ENCODE measurements at regions not wholly inside any gene's neighbourhood (a gene's known extent, or its start where the extent isn't known, plus 50 kb on each side); places are given as distances from the start of the nearest gene placed in this dataset.
"Not testable (repeated sequence)": the region's sequence is repeated elsewhere in the genome, so short reads cannot be mapped to it uniquely, and the experiment has no call there.

- Histone ChIP-seq H3K4me3 (ENCODE audit: low read length, poor library complexity, severe bottlenecking) (no peak overlapping the region), H3K9me2 (replicated peaks; ENCODE audit: low read depth, low read length) (no peaks in the 10 kb centered on the region), H3K27me3 (ENCODE audit: insufficient read depth, low read length, poor library complexity, severe bottlenecking) (peaks cover 4% of the 10 kb centered on the region), H3K36me3 (ENCODE audit: insufficient read depth, low read length) (no peaks in the 10 kb centered on the region), H3K9ac (ENCODE audit: low read depth, low read length, poor library complexity, severe bottlenecking) (no peak overlapping the region), H2AFZ (ENCODE audit: low read length) (no peak overlapping the region), H3K79me2 (ENCODE audit: insufficient read depth, low read length) (no peaks in the 10 kb centered on the region), H3F3A (ENCODE audit: low read depth) (no peaks in the 10 kb centered on the region), H3K4me2 (ENCODE audit: low read depth, low read length, poor library complexity, severe bottlenecking) (no peak overlapping the region), H3K9me3 (ENCODE audit: insufficient read depth, low read depth, low read length) (peaks cover 8% of the 10 kb centered on the region), H3K4me1 (ENCODE audit: insufficient read depth, low read length, poor library complexity, severe bottlenecking) (peaks cover 39% of the 10 kb centered on the region), H4K20me1 (ENCODE audit: insufficient read depth, low read length, poor library complexity, severe bottlenecking) (no peaks in the 10 kb centered on the region)
- TF ChIP-seq EZH2phosphoT487 (IDR thresholded peaks at IDR 0.05; ENCODE audit: borderline replicate concordance) (no peak), CTCF (conservative IDR thresholded peaks at IDR 0.05; ENCODE audit: low read length) (no peak)
Observed at GRCh38 chr3:161673866-161674265, 177.3 kb downstream of the OTOL1 start.

- no peak overlapping the region for H2AFZ ChIP-seq (ENCODE audit: low read length)
- TF ChIP-seq CTCF (conservative IDR thresholded peaks at IDR 0.05; ENCODE audit: low read length) (no peak), EZH2phosphoT487 (IDR thresholded peaks at IDR 0.05; ENCODE audit: borderline replicate concordance) (no peak)
- H3K27me3 ChIP-seq (ENCODE audit: insufficient read depth, low read length, poor library complexity, severe bottlenecking): peaks cover 4% of the 10 kb centered on the region
- no peaks in the 10 kb centered on the region for H3K79me2 ChIP-seq (ENCODE audit: insufficient read depth, low read length)
- H4K20me1 ChIP-seq (ENCODE audit: insufficient read depth, low read length, poor library complexity, severe bottlenecking): no peaks in the 10 kb centered on the region
- peak overlapping the region; percentile 3 for H3K9ac ChIP-seq (ENCODE audit: low read depth, low read length, poor library complexity, severe bottlenecking)
- peaks cover 39% of the 10 kb centered on the region for H3K4me1 ChIP-seq (ENCODE audit: insufficient read depth, low read length, poor library complexity, severe bottlenecking)
- H3K4me3 ChIP-seq (ENCODE audit: low read length, poor library complexity, severe bottlenecking): no peak overlapping the region
- H3K9me3 ChIP-seq (ENCODE audit: insufficient read depth, low read depth, low read length): peaks cover 3% of the 10 kb centered on the region
- no peak overlapping the region for H3K4me2 ChIP-seq (ENCODE audit: low read depth, low read length, poor library complexity, severe bottlenecking)
- H3K36me3 ChIP-seq (ENCODE audit: insufficient read depth, low read length): no peaks in the 10 kb centered on the region
- no peaks in the 10 kb centered on the region for H3K9me2 ChIP-seq (replicated peaks; ENCODE audit: low read depth, low read length)
- no peaks in the 10 kb centered on the region for H3F3A ChIP-seq (ENCODE audit: low read depth)
Observed at GRCh38 chr3:161674402-161674801, 177.8 kb downstream of the OTOL1 start.

- H3K4me2 ChIP-seq (ENCODE audit: low read depth, low read length, poor library complexity, severe bottlenecking); H3K27me3 ChIP-seq (ENCODE audit: insufficient read depth, low read length, poor library complexity, severe bottlenecking); H3K4me3 ChIP-seq (ENCODE audit: low read length, poor library complexity, severe bottlenecking); H4K20me1 ChIP-seq (ENCODE audit: insufficient read depth, low read length, poor library complexity, severe bottlenecking); H3K79me2 ChIP-seq (ENCODE audit: insufficient read depth, low read length); H3K9me3 ChIP-seq (ENCODE audit: insufficient read depth, low read depth, low read length); H3K9me2 ChIP-seq (replicated peaks; ENCODE audit: low read depth, low read length); H3K36me3 ChIP-seq (ENCODE audit: insufficient read depth, low read length); H3F3A ChIP-seq (ENCODE audit: low read depth); H3K9ac ChIP-seq (ENCODE audit: low read depth, low read length, poor library complexity, severe bottlenecking); H2AFZ ChIP-seq (ENCODE audit: low read length): not testable (repeated sequence)
- peaks cover 31% of the 10 kb centered on the region for H3K4me1 ChIP-seq (ENCODE audit: insufficient read depth, low read length, poor library complexity, severe bottlenecking)
Observed at GRCh38 chr3:161681831-161682230, 185.2 kb downstream of the OTOL1 start.

GRCh38 chr3:161682715-161683114, 186.1 kb downstream of the OTOL1 start:
- Histone ChIP-seq H2AFZ (ENCODE audit: low read length) (no peak overlapping the region), H3K4me2 (ENCODE audit: low read depth, low read length, poor library complexity, severe bottlenecking) (peak overlapping the region; percentile 68), H3K9ac (ENCODE audit: low read depth, low read length, poor library complexity, severe bottlenecking) (peak overlapping the region; percentile 9), H3F3A (ENCODE audit: low read depth) (no peaks in the 10 kb centered on the region), H3K4me3 (ENCODE audit: low read length, poor library complexity, severe bottlenecking) (peak overlapping the region; percentile 48), H3K4me1 (ENCODE audit: insufficient read depth, low read length, poor library complexity, severe bottlenecking) (peaks cover 24% of the 10 kb centered on the region), H4K20me1 (ENCODE audit: insufficient read depth, low read length, poor library complexity, severe bottlenecking) (no peaks in the 10 kb centered on the region), H3K36me3 (ENCODE audit: insufficient read depth, low read length) (no peaks in the 10 kb centered on the region), H3K9me3 (ENCODE audit: insufficient read depth, low read depth, low read length) (peaks cover 4% of the 10 kb centered on the region; the same call in 1 of the 2 replicates), H3K27me3 (ENCODE audit: insufficient read depth, low read length, poor library complexity, severe bottlenecking) (no peaks in the 10 kb centered on the region), H3K9me2 (replicated peaks; ENCODE audit: low read depth, low read length) (no peaks in the 10 kb centered on the region), H3K79me2 (ENCODE audit: insufficient read depth, low read length) (no peaks in the 10 kb centered on the region)
- TF ChIP-seq EZH2phosphoT487 (IDR thresholded peaks at IDR 0.05; ENCODE audit: borderline replicate concordance) (no peak; the same call in 1 of the 2 replicates), CTCF (conservative IDR thresholded peaks at IDR 0.05; ENCODE audit: low read length) (no peak)

Measured in Loucy (cell line).